ENCODE measurements at regions not wholly inside any gene's neighbourhood (a gene's known extent, or its start where the extent isn't known, plus 50 kb on each side); places are given as distances from the start of the nearest gene placed in this dataset.

DNA sequence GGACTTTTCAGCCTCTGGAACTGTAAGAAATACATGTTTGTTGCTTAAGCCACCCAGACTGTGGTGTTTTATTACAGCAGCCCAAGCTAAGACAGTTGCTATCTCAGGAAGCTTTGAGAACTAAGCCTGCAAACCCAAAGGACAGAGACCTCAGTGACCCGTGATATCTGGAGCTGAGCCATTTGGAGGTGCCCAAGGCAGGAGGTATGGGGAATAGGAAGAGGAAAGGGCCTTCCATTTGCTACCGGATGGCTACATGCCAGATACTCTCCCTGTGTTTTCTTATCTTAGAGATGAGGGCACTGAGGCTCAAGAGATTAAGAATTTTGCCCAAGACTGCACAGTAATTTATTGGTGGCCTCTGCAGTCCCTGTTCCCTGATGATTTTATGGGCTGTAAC lies 622.1 kb upstream of the CDH5 start:
- H3K79me2 ChIP-seq (ENCODE audit: control insufficient read depth in 1 of 2, insufficient read depth in 2 of 2, low read length in 2 of 2), result no peaks in the 10 kb centered on the region
- H3K79me1 ChIP-seq (ENCODE audit: low read depth, low read length), result no peaks in the 10 kb centered on the region
- H3K23me2 ChIP-seq (ENCODE audit: low read depth, low read length), result no peaks in the 10 kb centered on the region; the same call in 1 of the 2 replicates
- H2BK15ac ChIP-seq (ENCODE audit: low read length), result no peak overlapping the region
- TF ChIP-seq, protein P1, sequence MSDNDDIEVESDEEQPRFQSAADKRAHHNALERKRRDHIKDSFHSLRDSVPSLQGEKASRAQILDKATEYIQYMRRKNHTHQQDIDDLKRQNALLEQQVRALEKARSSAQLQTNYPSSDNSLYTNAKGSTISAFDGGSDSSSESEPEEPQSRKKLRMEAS (IDR thresholded peaks at IDR 0.05), result no peak
- TF ChIP-seq, protein P2, sequence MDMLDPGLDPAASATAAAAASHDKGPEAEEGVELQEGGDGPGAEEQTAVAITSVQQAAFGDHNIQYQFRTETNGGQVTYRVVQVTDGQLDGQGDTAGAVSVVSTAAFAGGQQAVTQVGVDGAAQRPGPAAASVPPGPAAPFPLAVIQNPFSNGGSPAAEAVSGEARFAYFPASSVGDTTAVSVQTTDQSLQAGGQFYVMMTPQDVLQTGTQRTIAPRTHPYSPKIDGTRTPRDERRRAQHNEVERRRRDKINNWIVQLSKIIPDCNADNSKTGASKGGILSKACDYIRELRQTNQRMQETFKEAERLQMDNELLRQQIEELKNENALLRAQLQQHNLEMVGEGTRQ (IDR thresholded peaks at IDR 0.05; ENCODE audit: low read length), result no peak
- TF ChIP-seq GABPA (IDR thresholded peaks at IDR 0.05; ENCODE audit: borderline replicate concordance, insufficient read depth, low read length), result no peak
- TF ChIP-seq PHF8 (conservative IDR thresholded peaks at IDR 0.05; ENCODE audit: low read depth, low read length), result no peak
- TF ChIP-seq EGR1 (IDR thresholded peaks at IDR 0.05; ENCODE audit: borderline replicate concordance, low read depth, low read length), result no peak
- no peak overlapping the region for H3K56ac ChIP-seq (replicated peaks; ENCODE audit: insufficient read length, low read depth, low read length)
- CTCF ChIA-PET (ENCODE audit: partially characterized antibody), result no interaction called here
- no peak overlapping the region for H3K23ac ChIP-seq (ENCODE audit: insufficient read length)
- no peaks in the 10 kb centered on the region for H3K27me3 ChIP-seq (replicated peaks in 1 of 4; ENCODE audit: control insufficient read depth in 3 of 4, extremely low read depth in 1 of 4, insufficient read depth in 3 of 4, low read length in 3 of 4)
- H4K20me1 ChIP-seq (replicated peaks in 1 of 2; ENCODE audit: control insufficient read depth in 1 of 2, insufficient read depth in 2 of 2, low read length in 2 of 2), result no peaks in the 10 kb centered on the region
- H3K4ac ChIP-seq (replicated peaks; ENCODE audit: insufficient read length, low read depth, low read length), result no peak overlapping the region
- no peak overlapping the region for H3K4me3 ChIP-seq (ENCODE audit: extremely low read depth in 1 of 4, insufficient read depth in 2 of 4, low read depth in 3 of 4, low read length in 4 of 4)
- H3K4me1 ChIP-seq (replicated peaks in 1 of 4; ENCODE audit: control insufficient read depth in 3 of 4, insufficient read depth in 4 of 4, low read length in 3 of 4), result peaks cover 0 to 3% (median 0%) of the 10 kb centered on the region in 4 experiments; a peak in 2 of 7 replicates
- WGBS, 2 experiments (ENCODE audit: extremely low coverage in 1 of 2, insufficient coverage in 1 of 2, insufficient read length in 1 of 2, insufficient replicate concordance in 2 of 2, low coverage in 1 of 2, low lambda C conversion rate in 2 of 2, missing lambda C conversion rate in 1 of 2), result 92% methylated on average over 2 of the region's 2 CpGs; no CpG with 5 or more reads in 1 of the 2 experiments
- H3K9ac ChIP-seq (replicated peaks in 1 of 4; ENCODE audit: extremely low read depth in 1 of 4, low read depth in 3 of 4, low read length in 3 of 4), result no peak overlapping the region
- no peak overlapping the region for H2BK5ac ChIP-seq (ENCODE audit: low read depth, low read length)
- no peak overlapping the region for H2BK20ac ChIP-seq (ENCODE audit: low read length)
- POLR2A ChIA-PET (ENCODE audit: partially characterized antibody), result interaction anchor here (0.5 kb wide), 1 partner anchor 242 kb away, joined by 3 read pairs; no protein-coding TSS in a partner anchor
- H2AK5ac ChIP-seq (ENCODE audit: low read depth, low read length), result no peak overlapping the region
- no peak overlapping the region for H2BK120ac ChIP-seq (replicated peaks; ENCODE audit: low read depth, low read length)
- H3K4me2 ChIP-seq (ENCODE audit: insufficient read depth in 1 of 2, low read depth in 2 of 2, low read length in 2 of 2), result no peak overlapping the region
- H3K27ac ChIP-seq (ENCODE audit: low read depth, low read length), result no peak overlapping the region
- DNase-seq (ENCODE audit: low read depth in 1 of 2, low spot score in 2 of 2) (no peak), FAIRE-seq (no peak)
- H4K5ac ChIP-seq (ENCODE audit: insufficient read length, low read depth, low read length), result no peak overlapping the region
- H2BK12ac ChIP-seq (ENCODE audit: low read depth, low read length), result no peak overlapping the region
- no peak overlapping the region for H4K91ac ChIP-seq (replicated peaks; ENCODE audit: insufficient read length, low read length)
- H4K8ac ChIP-seq (ENCODE audit: extremely low read depth, insufficient read depth, low read length), result no peak overlapping the region
- no peaks in the 10 kb centered on the region for H3K9me3 ChIP-seq (ENCODE audit: insufficient read depth in 2 of 2, low read depth in 1 of 2, low read length in 1 of 2)
- no peak overlapping the region for H3K14ac ChIP-seq (ENCODE audit: insufficient read length)
- H3K36me3 ChIP-seq (ENCODE audit: control insufficient read depth in 2 of 4, insufficient read depth in 4 of 4, low read length in 3 of 4), result no peaks in the 10 kb centered on the region
- no peak overlapping the region for H3K18ac ChIP-seq (ENCODE audit: extremely low read depth, low read length)
- no peak overlapping the region for H2AFZ ChIP-seq (ENCODE audit: low read length)

Measured in H1 (cell line).